ENCODE measurements at regions not wholly inside any gene's neighbourhood (a gene's known extent, or its start where the extent isn't known, plus 50 kb on each side); places are given as distances from the start of the nearest gene placed in this dataset. TPM values are rescaled to one million over a fixed set of nuclear protein-coding genes. Genes with fewer than 3 reads are reported as not detected.

Small RNA genes in the stretch of these regions (microRNA-seq; reads per million reads assigned to microRNA genes)
- gene MIR4477B (ENCODE audit: borderline microRNAs expressed, borderline number of aligned reads, borderline replicate concordance), result not detected
